Astrocyte of the spinal cord (primary cell): ENCODE measurements at regions not wholly inside any gene's neighbourhood (a gene's known extent, or its start where the extent isn't known, plus 50 kb on each side); places are given as distances from the start of the nearest gene placed in this dataset.
"Not testable (repeated sequence)": the region's sequence is repeated elsewhere in the genome, so short reads cannot be mapped to it uniquely, and the experiment has no call there.

Experiments
- DNase-seq: peaks from one replicate; pipeline ENCODE4 v3.0.0; 2011; ENCODE audit warnings: low read depth, low spot score
- H3K4me3 ChIP-seq: 2 replicates; pipeline ENCODE4 v1.5.1; 2011; ENCODE audit warnings: low read depth, mild to moderate bottlenecking, low read length, moderate library complexity
- in situ Hi-C: cut with HindIII; loops from 2 replicates; pipeline ENCODE4 v1.10.0; 2017; ENCODE audit warnings: low sequenced_read_pairs
- TF ChIP-seq, protein P1 (sequence below): IDR thresholded peaks from 2 replicates; pipeline ENCODE4 v1.5.1; 2012; ENCODE audit warnings: low read depth, mild to moderate bottlenecking, low read length, inconsistent platforms

DNA sequence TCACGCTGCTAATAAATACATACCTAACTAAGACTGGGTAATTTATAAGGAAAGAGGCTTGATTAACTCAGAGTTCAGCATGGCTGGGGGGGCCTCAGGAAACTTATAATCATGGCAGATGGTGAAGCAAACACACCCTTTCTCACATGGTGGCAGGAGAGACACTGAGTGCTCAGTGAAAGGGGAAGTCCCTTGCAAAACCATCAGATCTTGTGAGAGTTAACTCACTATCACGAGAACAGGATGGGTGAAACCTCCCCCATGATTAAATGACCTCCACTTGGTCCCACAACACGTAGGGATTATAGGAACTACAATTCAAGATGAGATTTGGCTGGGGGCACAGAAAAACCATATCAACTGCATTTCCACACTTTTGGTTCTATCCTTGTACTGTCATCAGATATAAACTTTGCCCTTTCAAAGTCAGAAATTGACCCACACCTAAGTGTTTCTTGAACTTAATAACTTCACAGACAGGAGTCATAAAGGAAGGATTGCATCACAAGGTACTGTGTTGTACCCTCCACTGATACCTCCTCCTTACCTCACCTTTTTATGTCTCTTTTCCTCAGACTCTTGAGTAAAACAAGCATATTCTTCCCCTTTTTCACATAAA is 319.1 kb upstream of the PIK3R1 start:
- TF ChIP-seq, protein P1, sequence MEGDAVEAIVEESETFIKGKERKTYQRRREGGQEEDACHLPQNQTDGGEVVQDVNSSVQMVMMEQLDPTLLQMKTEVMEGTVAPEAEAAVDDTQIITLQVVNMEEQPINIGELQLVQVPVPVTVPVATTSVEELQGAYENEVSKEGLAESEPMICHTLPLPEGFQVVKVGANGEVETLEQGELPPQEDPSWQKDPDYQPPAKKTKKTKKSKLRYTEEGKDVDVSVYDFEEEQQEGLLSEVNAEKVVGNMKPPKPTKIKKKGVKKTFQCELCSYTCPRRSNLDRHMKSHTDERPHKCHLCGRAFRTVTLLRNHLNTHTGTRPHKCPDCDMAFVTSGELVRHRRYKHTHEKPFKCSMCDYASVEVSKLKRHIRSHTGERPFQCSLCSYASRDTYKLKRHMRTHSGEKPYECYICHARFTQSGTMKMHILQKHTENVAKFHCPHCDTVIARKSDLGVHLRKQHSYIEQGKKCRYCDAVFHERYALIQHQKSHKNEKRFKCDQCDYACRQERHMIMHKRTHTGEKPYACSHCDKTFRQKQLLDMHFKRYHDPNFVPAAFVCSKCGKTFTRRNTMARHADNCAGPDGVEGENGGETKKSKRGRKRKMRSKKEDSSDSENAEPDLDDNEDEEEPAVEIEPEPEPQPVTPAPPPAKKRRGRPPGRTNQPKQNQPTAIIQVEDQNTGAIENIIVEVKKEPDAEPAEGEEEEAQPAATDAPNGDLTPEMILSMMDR: no peak
- DNase-seq: no peak
- H3K4me3 ChIP-seq: no peak overlapping the region
- in situ Hi-C loops: no loop called here

DNA sequence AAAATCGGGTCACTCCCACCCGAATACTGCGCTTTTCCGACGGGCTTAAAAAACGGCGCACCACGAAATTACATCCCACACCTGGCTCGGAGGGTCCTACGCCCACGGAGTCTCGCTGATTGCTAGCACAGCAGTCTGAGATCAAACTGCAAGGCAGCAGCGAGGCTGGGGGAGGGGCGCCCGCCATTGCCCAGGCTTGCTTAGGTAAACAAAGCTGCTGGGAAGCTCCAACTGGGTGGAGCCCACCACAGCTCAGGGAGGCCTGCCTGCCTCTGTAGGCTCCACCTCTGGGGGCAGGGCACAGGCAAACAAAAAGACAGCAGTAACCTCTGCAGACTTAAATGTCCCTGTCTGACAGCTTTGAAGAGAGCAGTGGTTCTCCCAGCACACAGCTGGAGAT is 325.7 kb upstream of the PIK3R1 start:
- H3K4me3 ChIP-seq, DNase-seq, in situ Hi-C loops: not testable (repeated sequence)

GRCh38 chr5:67887748-67888161 is 327.8 kb upstream of the PIK3R1 start:
- in situ Hi-C loops: no loop called here
- H3K4me3 ChIP-seq: no peak overlapping the region
- no peak for DNase-seq
- TF ChIP-seq, protein P1: no peak

- no peak for DNase-seq
- H3K4me3 ChIP-seq: no peak overlapping the region
- in situ Hi-C loops: no loop called here
- TF ChIP-seq, protein P1: no peak
These were observed 328.8 kb upstream of the PIK3R1 start for GRCh38 chr5:67886761-67887160.

- H3K4me3 ChIP-seq: no peak overlapping the region
- in situ Hi-C loops: no loop called here
- no peak for DNase-seq
- TF ChIP-seq, protein P1: no peak
These were observed 334.7 kb upstream of the PIK3R1 start for GRCh38 chr5:67880876-67881275.

- no peak for DNase-seq
- TF ChIP-seq, protein P1: no peak
- in situ Hi-C loops: no loop called here
- H3K4me3 ChIP-seq: no peak overlapping the region
These were observed 335.1 kb upstream of the PIK3R1 start for GRCh38 chr5:67880511-67880805.

DNA sequence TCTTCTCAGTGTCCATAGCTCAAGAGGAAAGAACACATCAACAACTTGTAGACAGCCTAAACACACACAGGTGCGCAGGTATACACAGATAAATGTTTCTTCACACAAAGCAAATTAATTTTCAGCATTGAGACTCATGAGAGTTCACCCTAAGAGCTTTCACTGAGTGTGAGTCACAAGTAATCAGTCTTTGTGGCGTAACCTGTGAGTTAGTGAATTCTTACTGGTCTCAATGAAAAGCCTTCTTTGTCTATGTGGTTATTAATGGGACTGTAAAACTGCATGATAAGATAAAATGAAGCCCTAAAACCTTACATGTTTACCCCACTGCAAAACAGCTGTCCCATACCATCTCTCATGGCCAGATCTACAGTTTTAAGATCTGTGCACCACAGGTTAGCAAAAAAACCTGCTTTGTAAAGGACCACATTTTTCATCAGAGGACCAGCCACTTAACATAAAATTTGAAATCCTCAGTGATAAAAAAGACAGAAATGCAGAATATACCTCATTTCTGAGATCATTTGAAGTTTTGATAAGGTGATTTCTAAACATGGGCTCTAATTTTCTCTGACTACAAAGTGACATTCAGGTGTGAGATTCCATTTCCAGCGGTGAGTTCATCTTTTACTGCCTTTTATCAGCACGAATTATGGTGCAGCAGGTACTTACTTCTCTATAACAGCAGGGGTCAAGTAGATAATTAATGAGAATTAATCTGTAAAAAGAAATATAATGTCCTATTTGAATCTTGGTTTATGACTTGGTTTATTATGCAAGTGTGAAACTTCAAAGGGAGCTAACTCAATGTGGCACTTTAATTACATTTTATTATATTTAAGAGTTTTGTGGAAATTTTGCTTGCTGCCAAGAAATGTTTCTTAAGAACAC is 335.7 kb upstream of the PIK3R1 start:
- peak; percentile 60 for DNase-seq
- TF ChIP-seq, protein P1: no peak
- in situ Hi-C loops: no loop called here
- no peak overlapping the region for H3K4me3 ChIP-seq
